Retinal pigment epithelial cell (primary cell): ENCODE measurements at regions not wholly inside any gene's neighbourhood (a gene's known extent, or its start where the extent isn't known, plus 50 kb on each side); places are given as distances from the start of the nearest gene placed in this dataset.

ENCODE experiments used
- DNase-seq: peaks from one replicate; pipeline ENCODE4 v3.0.0-alpha.2; 2010; ENCODE audit warnings: low read depth
- H3K4me3 ChIP-seq: 2 replicates; pipeline ENCODE4 v1.5.1; 2011; ENCODE audit warnings: mild to moderate bottlenecking, low read length, control low read depth, moderate library complexity
- TF ChIP-seq, protein P1 (sequence below): conservative IDR thresholded peaks from 2 replicates; pipeline ENCODE4 v1.5.1; 2011; ENCODE audit warnings: low read depth, low read length, control low read depth, inconsistent platforms

DNA sequence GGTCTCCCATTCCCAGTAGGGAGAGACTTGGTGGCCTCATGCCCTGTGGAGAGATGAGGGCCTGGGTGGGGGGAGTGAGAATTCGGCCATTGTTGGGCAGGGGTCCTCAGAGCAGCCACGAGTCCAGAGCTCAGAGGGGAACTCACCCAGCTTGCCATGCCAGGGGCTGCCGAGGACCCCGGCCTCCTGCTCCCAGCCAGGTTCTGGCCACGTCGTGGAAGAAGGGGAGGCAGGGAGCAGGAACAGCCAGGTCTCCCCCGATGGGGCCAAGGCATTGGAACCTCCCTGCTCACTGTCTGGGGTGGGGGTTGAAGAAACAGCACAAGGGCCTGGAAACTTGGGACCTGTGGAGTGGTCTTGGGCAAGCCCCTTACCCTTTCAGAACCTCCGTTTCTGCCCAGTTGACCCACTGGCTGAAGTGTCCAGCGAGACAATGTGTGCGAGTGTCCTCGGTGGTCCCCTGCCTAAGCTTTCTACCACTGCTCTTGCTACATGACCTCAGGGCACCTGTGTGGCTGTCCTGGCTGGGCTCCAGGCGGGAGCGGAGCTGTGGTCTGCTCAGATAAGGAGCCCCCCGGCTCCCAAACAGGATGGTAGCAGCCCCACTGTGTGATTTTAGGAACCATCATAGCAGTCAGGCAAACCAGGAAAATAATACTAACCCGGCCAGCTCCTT, 74.7 kb upstream of the WNT11 start:
- no peak for DNase-seq
- H3K4me3 ChIP-seq = no peak overlapping the region
- TF ChIP-seq, protein P1, sequence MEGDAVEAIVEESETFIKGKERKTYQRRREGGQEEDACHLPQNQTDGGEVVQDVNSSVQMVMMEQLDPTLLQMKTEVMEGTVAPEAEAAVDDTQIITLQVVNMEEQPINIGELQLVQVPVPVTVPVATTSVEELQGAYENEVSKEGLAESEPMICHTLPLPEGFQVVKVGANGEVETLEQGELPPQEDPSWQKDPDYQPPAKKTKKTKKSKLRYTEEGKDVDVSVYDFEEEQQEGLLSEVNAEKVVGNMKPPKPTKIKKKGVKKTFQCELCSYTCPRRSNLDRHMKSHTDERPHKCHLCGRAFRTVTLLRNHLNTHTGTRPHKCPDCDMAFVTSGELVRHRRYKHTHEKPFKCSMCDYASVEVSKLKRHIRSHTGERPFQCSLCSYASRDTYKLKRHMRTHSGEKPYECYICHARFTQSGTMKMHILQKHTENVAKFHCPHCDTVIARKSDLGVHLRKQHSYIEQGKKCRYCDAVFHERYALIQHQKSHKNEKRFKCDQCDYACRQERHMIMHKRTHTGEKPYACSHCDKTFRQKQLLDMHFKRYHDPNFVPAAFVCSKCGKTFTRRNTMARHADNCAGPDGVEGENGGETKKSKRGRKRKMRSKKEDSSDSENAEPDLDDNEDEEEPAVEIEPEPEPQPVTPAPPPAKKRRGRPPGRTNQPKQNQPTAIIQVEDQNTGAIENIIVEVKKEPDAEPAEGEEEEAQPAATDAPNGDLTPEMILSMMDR = no peak

GRCh38 chr11:76280151-76280881, 74.0 kb upstream of the WNT11 start:
- DNase-seq = no peak
- H3K4me3 ChIP-seq = no peak overlapping the region

GRCh38 chr11:76279646-76280045, 73.3 kb upstream of the WNT11 start:
- TF ChIP-seq, protein P1 = no peak
- no peak overlapping the region for H3K4me3 ChIP-seq
- no peak for DNase-seq

More at GRCh38 chr11:76280151-76280881, 74.0 kb upstream of the WNT11 start:
- TF ChIP-seq, protein P1 = no peak

DNA sequence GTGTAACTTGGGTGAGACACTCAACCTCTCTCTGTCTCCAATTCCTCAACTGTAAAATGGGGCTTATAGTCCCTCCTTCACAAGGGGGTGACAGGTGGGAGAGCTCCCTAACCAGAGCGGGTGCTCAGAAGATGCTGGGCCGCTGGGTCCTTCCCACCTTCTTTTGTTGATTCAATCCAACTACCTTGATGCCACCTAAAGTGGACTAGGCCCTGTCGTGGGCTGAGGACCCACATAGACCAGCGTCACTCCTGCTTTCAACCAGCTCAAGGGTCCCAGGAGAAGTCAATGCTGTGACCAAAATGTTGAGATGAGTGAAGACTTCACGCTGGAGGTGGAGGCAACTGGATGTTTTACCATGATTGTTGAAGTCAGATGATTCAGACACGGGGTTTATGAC, 72.7 kb upstream of the WNT11 start:
- DNase-seq = no peak
- H3K4me3 ChIP-seq = no peak overlapping the region
- TF ChIP-seq, protein P1 = no peak

DNA sequence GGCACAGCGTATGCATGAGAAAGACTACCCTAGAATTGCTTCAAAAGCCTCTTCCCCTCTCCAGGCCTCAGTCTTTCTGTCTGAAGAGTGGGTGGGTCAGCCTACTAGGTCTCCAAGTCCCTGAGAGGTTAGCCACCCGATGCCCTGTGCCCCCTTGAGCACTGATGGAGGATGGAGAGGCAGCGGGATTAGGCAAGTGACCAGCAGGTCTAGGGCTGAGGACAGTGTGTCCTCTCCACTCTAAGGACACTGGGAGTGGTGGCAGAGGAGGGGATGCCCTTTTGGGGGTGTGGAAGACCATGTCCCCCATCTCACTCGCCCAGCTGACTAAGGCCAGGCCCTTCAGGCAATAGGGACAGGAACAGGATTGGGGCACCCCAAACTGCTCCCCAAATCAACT, 72.2 kb upstream of the WNT11 start:
- no peak for DNase-seq
- no peak overlapping the region for H3K4me3 ChIP-seq
- TF ChIP-seq, protein P1 = no peak

GRCh38 chr11:76277298-76278175, 71.2 kb upstream of the WNT11 start:
- TF ChIP-seq, protein P1 = no peak
- no peak for DNase-seq
- H3K4me3 ChIP-seq = no peak overlapping the region
